ENCODE measurements at regions not wholly inside any gene's neighbourhood (a gene's known extent, or its start where the extent isn't known, plus 50 kb on each side); places are given as distances from the start of the nearest gene placed in this dataset.

GRCh38 chr6:56345376-56345995 is 98.1 kb upstream of the COL21A1 start:
- DNase-seq (ENCODE audit: low read depth), result no peak

GRCh38 chr6:56343295-56343694 is 95.9 kb upstream of the COL21A1 start:
- no peak for DNase-seq (ENCODE audit: low read depth)

GRCh38 chr6:56339524-56339923 is 92.1 kb upstream of the COL21A1 start:
- DNase-seq (ENCODE audit: low read depth), result no peak

- DNase-seq (ENCODE audit: low read depth), result no peak
Measured at GRCh38 chr6:56335726-56336125, 88.3 kb upstream of the COL21A1 start.

- DNase-seq (ENCODE audit: low read depth), result no peak
Measured at GRCh38 chr6:56334937-56335336, 87.6 kb upstream of the COL21A1 start.

- no peak for DNase-seq (ENCODE audit: low read depth)
Measured at GRCh38 chr6:56329271-56330050, 82.1 kb upstream of the COL21A1 start.

- DNase-seq (ENCODE audit: low read depth), result no peak
Measured at GRCh38 chr6:56328728-56329090, 81.3 kb upstream of the COL21A1 start.

DNA sequence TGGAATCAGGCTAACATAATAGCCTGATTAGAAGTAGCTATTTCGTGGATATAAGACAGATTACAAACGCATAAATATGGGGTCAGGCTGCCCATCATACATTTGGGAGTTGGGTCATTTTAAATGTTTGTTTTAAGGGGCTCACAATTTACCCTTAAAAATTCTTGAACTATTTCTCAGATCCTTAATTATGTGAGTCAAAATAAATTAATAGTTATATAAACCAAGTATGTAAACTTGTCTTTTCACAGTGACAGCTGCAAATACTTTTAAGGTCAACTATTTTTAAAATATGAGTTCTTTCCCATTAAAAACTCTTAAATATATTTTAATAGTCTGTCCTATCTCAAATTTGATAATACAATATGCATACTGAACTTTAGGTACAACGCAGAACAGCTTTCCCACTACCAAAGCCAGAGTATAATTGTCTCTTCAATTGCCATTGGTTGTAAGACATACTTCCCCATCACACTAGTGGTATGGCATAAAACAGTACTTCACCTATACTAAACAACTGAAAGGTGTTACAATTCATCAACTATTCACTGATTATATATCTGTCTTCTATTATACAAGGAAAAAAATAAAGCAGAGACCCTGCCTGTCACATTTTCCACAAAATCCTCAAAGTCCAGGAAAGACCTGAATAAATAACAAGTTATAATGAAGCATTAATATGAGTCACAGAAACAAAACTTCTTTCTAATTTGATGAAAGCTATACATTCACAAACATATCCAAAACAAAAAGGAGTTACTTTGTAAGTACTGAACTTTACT is 80.8 kb upstream of the COL21A1 start:
- DNase-seq (ENCODE audit: low read depth), result no peak

DNA sequence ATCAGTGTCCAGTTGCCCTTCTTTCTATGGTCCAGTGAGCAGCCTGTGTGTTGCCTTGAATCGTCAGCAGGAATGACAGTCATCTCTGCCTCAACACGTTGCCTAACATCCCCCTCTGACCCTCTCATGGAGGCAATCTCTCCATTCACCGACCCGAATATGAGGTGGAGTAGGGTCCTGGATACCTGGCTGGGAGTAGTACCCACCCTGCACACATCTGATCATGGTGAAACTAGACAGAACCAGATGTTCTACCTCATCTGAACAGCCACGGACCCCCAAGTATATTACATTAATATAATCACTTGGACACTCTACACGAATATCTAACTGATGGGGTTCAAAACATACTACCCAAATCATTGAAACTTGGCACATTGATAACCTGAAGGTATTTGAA is 77.0 kb upstream of the COL21A1 start:
- DNase-seq (ENCODE audit: low read depth), result no peak

GRCh38 chr6:56318851-56319250 is 71.5 kb upstream of the COL21A1 start:
- no peak for DNase-seq (ENCODE audit: low read depth)

DNA sequence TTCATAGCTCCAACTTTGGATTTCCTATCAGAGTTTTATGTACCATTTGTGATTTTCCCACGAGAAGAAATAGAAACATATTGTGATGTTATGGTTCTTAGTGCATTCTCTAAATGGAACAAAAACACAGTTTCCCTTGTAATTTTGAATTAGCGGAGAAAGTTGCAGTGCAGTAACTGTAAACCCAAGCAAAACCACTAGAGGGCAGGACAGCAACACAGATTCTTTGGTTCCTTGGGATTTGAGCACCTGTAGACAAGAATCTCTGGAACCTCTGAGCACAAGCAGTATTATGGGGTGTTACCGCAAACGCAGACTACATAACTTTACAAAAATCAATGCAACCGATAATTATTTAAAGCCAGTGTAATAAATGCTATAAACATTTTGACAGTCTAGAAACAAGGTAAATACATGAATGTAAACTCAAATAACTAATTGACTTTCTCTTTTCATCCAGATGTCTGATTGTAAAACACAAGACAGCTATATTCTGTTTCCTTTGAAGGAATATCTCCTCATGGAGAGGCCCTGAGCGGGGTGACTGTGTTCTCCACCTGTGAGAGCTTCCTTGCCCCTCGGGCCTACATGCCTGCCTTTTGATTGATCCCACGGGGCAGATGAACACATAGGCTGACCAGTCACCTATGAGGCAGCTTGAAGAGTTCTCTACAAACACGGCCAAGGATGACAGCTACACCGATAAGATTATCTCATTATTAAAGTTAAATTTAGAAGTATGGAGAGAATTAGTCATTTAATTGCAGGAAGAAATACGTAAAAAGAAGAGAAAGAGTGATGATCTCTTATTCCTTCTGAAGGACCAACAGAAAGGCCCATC is 67.5 kb upstream of the COL21A1 start:
- no peak for DNase-seq (ENCODE audit: low read depth)

DNA sequence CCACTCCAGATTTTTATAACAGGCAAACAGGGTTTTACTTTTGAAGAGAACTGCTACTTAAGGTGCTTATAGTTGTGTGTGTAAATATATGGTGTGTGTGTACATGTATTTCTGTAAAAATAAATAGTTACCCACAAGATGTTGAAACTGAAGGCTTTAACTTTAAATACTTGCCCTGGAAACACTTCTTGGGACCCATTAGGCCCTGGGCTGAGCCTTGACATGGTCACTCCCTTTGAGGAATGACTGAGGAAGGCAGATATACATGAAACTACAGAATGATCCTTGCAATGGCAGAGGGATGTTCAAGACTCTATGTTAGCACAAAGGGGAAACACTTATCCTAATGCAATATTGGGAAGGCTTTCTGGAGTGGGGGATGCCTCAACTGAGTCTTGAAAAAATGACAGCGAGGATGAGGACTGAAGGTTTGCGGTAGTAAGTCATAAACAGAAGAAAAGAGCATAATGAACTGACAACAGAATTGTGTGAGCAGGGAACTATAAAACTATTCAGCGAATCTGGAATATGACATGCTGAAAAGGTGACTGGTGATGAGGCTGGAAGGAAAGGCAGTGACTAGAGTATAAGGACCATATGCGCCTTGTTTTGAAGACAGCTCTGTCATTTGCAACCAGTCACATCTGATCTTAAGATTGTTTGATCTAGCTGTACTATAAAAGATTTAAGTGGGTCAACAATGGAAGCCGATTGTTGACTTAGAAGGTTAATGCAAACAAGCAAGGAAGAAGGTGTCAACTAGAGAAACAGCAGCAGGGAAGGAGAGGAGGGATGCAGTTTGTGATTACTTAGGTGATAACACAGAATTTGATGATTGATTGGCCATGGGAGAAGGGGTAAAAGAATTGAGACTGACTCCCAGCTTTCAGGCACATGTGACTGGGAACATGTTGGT is 64.4 kb upstream of the COL21A1 start:
- DNase-seq (ENCODE audit: low read depth), result no peak

DNA sequence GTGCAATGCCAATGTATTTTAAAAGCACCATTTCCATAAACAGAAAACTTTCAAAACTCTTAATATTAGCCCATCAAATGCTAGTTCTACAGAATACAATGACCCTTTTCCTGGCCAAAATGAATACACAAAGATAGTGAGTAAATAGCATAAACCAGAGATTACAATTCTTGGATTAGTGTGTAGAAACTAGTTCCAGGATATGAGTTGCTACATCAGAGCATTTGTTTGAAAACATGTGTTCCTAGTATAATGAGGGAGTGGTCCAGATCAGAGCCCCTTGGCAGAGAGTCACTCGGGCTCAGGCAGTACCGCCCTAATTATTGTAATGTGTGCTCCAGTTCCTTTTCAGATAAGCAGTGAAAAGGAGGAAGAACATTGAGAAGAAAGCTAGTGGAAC is 63.7 kb upstream of the COL21A1 start:
- DNase-seq (ENCODE audit: low read depth), result no peak

GRCh38 chr6:56310241-56310640 is 62.9 kb upstream of the COL21A1 start:
- DNase-seq (ENCODE audit: low read depth), result no peak

DNA sequence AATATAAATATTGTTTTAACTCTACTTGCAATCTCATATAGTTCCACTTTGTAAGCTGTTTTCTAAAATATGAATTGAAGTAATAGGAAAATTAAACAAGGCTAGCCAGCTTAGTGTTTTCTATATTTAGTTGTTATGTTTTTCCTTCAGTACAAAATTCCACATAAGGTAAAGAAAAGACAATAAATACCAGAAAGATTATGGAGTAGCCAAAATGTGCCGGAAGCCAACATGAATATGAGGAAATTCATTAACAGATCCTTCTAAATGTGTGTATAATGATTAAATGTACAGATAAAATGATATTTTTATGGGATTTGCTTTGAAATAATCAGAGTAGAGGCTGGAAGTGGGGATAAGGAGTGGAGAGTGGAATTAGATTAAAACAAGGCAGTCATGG is 52.5 kb upstream of the COL21A1 start:
- DNase-seq (ENCODE audit: low read depth), result no peak

DNA sequence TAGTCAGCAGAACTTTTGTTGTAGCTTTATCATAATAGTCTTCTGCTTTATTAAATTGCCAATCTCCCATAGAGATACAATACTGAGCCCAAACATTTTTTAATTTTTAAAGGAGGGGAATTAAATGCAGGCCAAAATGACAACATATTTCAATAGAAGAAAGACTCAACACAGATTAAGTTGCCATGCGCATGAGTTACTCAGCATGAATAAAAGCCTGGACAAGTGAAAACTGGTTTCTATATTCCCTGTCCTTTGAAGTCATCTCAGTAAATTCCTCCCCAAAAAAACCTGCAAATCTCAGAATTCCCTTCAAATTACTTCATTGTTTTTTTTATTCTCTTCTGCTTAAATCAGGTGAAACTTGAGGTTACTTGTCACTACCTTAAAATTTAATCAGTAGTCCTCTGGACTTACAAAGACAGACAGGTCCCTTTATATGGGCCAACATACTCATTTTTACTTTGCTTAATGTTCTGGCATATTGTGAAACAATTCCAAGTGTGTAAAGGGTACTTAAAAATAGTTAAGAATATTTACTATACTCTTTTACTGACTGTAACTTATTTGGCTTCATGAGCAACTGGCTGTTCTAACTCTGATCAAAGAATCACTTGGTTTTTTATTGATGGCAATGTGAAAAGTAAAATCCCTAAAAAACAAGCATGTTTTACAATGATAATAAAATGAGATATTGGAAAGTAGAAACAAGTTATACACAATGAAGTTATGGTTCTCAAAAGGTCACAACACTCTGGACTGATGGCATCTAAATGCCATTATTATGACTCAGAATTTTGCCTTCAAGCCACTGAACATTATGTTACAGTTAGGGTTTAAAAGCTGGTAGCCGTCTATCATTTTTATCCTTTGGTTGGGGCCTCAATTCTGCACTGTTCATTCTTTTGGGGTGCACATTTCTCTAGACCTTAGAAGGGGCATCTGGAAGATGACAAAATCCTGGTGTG is 49.9 kb upstream of the COL21A1 start:
- DNase-seq (ENCODE audit: low read depth), result no peak
